ENCODE measurements at regions not wholly inside any gene's neighbourhood (a gene's known extent, or its start where the extent isn't known, plus 50 kb on each side); places are given as distances from the start of the nearest gene placed in this dataset.

- TF ChIP-seq ARNTL (CRISPR knock-in tag; IDR thresholded peaks at IDR 0.05; ENCODE audit: borderline replicate concordance, low read depth), result no peak
- TF ChIP-seq CREB5 (CRISPR knock-in tag; IDR thresholded peaks at IDR 0.05; ENCODE audit: low read depth), result no peak
- no peak for TF ChIP-seq POU6F1 (CRISPR knock-in tag; IDR thresholded peaks at IDR 0.05; ENCODE audit: borderline replicate concordance, low read depth)
- no peak for TF ChIP-seq ESRRG (CRISPR knock-in tag; IDR thresholded peaks at IDR 0.05)
- TF ChIP-seq ZNF565 (CRISPR knock-in tag; conservative IDR thresholded peaks at IDR 0.05; ENCODE audit: low read depth), result no peak
- no peak for TF ChIP-seq OSR1 (CRISPR knock-in tag; IDR thresholded peaks at IDR 0.05)
- no peak for TF ChIP-seq CSRNP3 (CRISPR knock-in tag; IDR thresholded peaks at IDR 0.05)
- TF ChIP-seq PATZ1 (CRISPR knock-in tag; IDR thresholded peaks at IDR 0.05; ENCODE audit: borderline replicate concordance), result no peak
Observed at GRCh38 chr2:104649866-104650265, 204.0 kb upstream of the POU3F3 start.

All from SK-N-SH treated with all-trans-retinoic acid at 6 μM for 48 hours (cell line).